Gastrocnemius medialis (tissue), 4 donors: ENCODE measurements at regions not wholly inside any gene's neighbourhood (a gene's known extent, or its start where the extent isn't known, plus 50 kb on each side); places are given as distances from the start of the nearest gene placed in this dataset.

Source experiments
- ATAC-seq, 2 donors: fragments of 150-250 bp; one replicate each; pipeline ENCODE4 v1.9.1; 2016
- DNase-seq, 2 donors: peaks; one replicate each; pipeline ENCODE4 v3.0.0-alpha.2; 2019
- H3K27ac ChIP-seq, 4 donors: fragments of 200-600 bp; sonication (generic); 1 replicate in 1 of 4; 2 replicates in 3 of 4; pipeline ENCODE4 v1.5.1; 2016 to 2018; ENCODE audit warnings: mild to moderate bottlenecking in 2 of 4, moderate library complexity in 1 of 4
- H3K27me3 ChIP-seq, 3 donors: fragments of 200-600 bp; sonication (generic) in 2 of 3; 1 replicate in 1 of 3; 2 replicates in 2 of 3; pipeline versions ENCODE4 v1.5.1 to v1.6.0; 2016 to 2019; ENCODE audit warnings: mild to moderate bottlenecking in 1 of 3, moderate library complexity in 1 of 3
- H3K36me3 ChIP-seq, 2 donors: fragments of 200-600 bp; sonication (generic) in 1 of 2; one replicate each; pipeline ENCODE4 v1.5.1; 2017 to 2018
- H3K4me1 ChIP-seq, 2 donors: fragments of 200-600 bp; sonication (generic) in 1 of 2; one replicate each; pipeline ENCODE4 v1.5.1; 2016 to 2017; ENCODE audit warnings: mild to moderate bottlenecking in 2 of 2
- H3K4me3 ChIP-seq, 4 donors: fragments of 200-600 bp; sonication (generic) in 3 of 4; 1 replicate in 1 of 4; 2 replicates in 3 of 4; pipeline ENCODE4 v1.5.1; 2016 to 2019; ENCODE audit warnings: mild to moderate bottlenecking in 2 of 4
- H3K9me3 ChIP-seq, 3 donors: fragments of 200-600 bp; sonication (generic) in 2 of 3; 1 replicate in 1 of 3; 2 replicates in 2 of 3; pipeline ENCODE4 v1.5.1; 2016 to 2019
- CTCF ChIP-seq, 5 experiments: fragments of 450-650 bp in 3 of 5; fragments of 200-600 bp in 2 of 5; sonication (generic) in 2 of 5; IDR thresholded peaks in 4 of 5; conservative IDR thresholded peaks in 1 of 5; 1 replicate in 4 of 5; 2 replicates in 1 of 5; pipeline ENCODE4 v1.5.1; 2016 to 2019; ENCODE audit warnings: antibody characterized with exemption in 5 of 5, mild to moderate bottlenecking in 3 of 5, moderate library complexity in 3 of 5
- POLR2A ChIP-seq, 2 donors: fragments of 450-650 bp; IDR thresholded peaks; one replicate each; pipeline ENCODE4 v1.6.1; 2017; ENCODE audit warnings: antibody characterized with exemption in 2 of 2, mild to moderate bottlenecking in 2 of 2, moderate library complexity in 2 of 2
- in situ Hi-C, 4 donors: fragments of 200-750 bp; cut with MboI; loops; one replicate each; pipeline versions ENCODE4 v1.15.0 to v1.8.0; 2017; ENCODE audit warnings: low sequenced_read_pairs in 4 of 4
- intact Hi-C: fragments of 100-400 bp; cut with DNase I; formaldehyde crosslinking; loops from one replicate; pipeline ENCODE4 v1.15.1; 2023; ENCODE audit warnings: low total_unique reads

DNA sequence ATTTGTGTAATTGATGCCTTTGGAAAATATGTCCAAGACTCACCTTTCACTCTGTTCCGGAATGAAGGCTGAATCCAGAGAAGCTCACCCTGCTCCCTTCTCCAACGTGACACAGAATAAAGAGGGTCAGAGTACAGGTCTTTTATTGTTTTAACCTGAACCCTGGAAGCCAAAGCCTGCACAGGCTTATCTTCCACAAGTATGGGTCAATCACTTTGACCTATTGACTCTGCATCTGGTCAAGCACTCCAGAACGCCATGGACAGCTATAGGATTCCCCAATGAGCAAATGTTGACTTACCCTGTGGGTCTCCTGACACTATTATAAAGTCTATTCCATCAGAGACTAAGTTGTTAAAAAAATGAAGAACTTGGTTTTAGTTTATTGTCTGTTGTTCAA lies 158.4 kb upstream of the MYLIP start:
- ATAC-seq: no peak
- H3K4me1 ChIP-seq: peaks cover 0 to 3% of the 10 kb centered on the region in 2 donors
- in situ Hi-C loops: no loop called here
- no peaks in the 10 kb centered on the region for H3K9me3 ChIP-seq
- DNase-seq: no peak
- intact Hi-C loops: no loop called here
- no peak for TF ChIP-seq CTCF (IDR thresholded peaks at IDR 0.05 in 4 of 5, conservative IDR thresholded peaks at IDR 0.05 in 1 of 5)
- no peak for TF ChIP-seq POLR2A (IDR thresholded peaks at IDR 0.05)
- no peaks in the 10 kb centered on the region for H3K36me3 ChIP-seq
- no peak overlapping the region for H3K4me3 ChIP-seq
- H3K27me3 ChIP-seq: no peaks in the 10 kb centered on the region
- H3K27ac ChIP-seq: no peak overlapping the region

GRCh38 chr6:15969236-15969778 lies 159.6 kb upstream of the MYLIP start:
- intact Hi-C loops: no loop called here
- Histone ChIP-seq H3K27ac (no peak overlapping the region), H3K36me3 (no peaks in the 10 kb centered on the region), H3K4me1 (no peaks in the 10 kb centered on the region), H3K4me3 (no peak overlapping the region), H3K9me3 (no peaks in the 10 kb centered on the region), H3K27me3 (no peaks in the 10 kb centered on the region)
- no peak for TF ChIP-seq POLR2A (IDR thresholded peaks at IDR 0.05)
- TF ChIP-seq CTCF (IDR thresholded peaks at IDR 0.05 in 4 of 5, conservative IDR thresholded peaks at IDR 0.05 in 1 of 5): no peak
- in situ Hi-C loops: no loop called here
- ATAC-seq: no peak
- DNase-seq: no peak

DNA sequence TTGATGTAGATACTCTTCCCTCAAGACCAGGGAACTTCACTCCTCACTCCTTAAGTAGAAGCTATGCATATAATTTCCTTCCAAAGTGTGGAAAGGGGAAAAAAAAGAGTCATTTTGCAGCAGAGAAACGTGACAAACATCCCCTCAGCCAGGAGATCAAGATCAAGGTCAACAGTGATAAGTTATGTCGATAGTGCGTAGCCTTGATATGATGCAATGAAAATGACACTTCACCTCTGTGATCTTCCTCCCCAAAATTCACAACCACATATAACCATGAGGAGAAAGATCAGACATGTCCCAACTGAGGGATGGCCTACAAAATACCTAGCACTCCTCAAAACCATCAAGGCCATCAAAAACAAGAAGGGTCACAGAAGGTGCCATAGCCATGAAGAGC lies 160.4 kb upstream of the MYLIP start:
- Histone ChIP-seq H3K27me3 (no peaks in the 10 kb centered on the region), H3K4me3 (no peak overlapping the region), H3K36me3 (no peaks in the 10 kb centered on the region), H3K4me1 (no peaks in the 10 kb centered on the region), H3K9me3 (no peaks in the 10 kb centered on the region), H3K27ac (no peak overlapping the region)
- ATAC-seq (no peak), DNase-seq (no peak)
- no peak for TF ChIP-seq POLR2A (IDR thresholded peaks at IDR 0.05)
- intact Hi-C loops (no loop called here), in situ Hi-C loops (no loop called here)

DNA sequence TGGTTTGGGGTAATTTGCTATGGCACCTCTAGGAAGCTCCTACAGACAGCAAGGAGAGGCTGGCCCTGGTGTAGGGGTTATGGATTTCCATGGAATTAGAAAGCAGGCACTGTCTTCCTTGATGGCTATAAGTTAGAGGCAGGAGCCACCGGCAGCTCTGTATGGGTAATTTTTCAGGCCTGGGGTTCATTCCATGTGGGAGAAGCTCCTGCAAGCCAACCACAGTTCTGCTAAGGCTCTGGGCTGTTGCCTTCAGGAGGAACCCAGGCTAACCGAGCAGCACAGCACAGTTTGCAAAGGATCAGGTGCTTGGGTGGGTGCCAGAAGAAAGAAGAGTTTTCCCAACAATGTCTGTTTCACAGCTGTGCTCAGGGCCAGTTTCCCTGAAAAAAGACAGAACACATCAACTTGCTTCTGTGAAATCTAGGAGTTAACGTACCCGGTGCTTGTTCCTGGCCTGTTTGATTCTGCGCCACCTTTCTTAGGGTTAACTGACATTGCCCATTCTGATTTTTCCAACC lies 162.8 kb upstream of the MYLIP start:
- in situ Hi-C loops: no loop called here
- Histone ChIP-seq H3K9me3 (no peaks in the 10 kb centered on the region), H3K4me3 (no peak overlapping the region), H3K27ac (no peak overlapping the region), H3K27me3 (no peaks in the 10 kb centered on the region), H3K4me1 (no peaks in the 10 kb centered on the region), H3K36me3 (no peaks in the 10 kb centered on the region)
- no peak for ATAC-seq
- intact Hi-C loops: no loop called here
- TF ChIP-seq POLR2A (IDR thresholded peaks at IDR 0.05) (no peak), CTCF (IDR thresholded peaks at IDR 0.05 in 4 of 5, conservative IDR thresholded peaks at IDR 0.05 in 1 of 5) (no peak)
- DNase-seq: no peak

DNA sequence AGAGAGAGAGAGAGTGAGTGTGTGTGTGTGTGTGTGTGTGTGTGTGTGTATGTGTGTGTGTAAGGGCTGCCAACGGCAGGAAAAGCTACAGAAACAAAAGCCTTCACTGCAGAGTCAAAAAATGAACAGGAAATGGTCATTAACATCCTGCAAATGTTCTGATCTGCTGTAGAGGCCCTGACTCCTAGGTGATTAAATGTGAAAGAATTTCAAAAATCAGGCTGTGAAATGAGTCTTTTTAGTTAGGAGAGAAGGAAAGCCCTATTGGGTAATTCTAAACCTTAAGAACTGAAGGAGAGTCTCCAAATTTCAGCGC lies 166.5 kb upstream of the MYLIP start:
- Histone ChIP-seq H3K36me3 (no peaks in the 10 kb centered on the region), H3K4me1 (no peaks in the 10 kb centered on the region), H3K27ac (no peak overlapping the region), H3K27me3 (no peaks in the 10 kb centered on the region), H3K4me3 (no peak overlapping the region), H3K9me3 (no peaks in the 10 kb centered on the region)
- TF ChIP-seq CTCF (IDR thresholded peaks at IDR 0.05 in 4 of 5, conservative IDR thresholded peaks at IDR 0.05 in 1 of 5) (no peak), POLR2A (IDR thresholded peaks at IDR 0.05) (no peak)
- in situ Hi-C loops: no loop called here
- intact Hi-C loops: no loop called here
- DNase-seq (no peak), ATAC-seq (no peak)
